Tibial nerve (tissue), 4 donors: ENCODE measurements at regions not wholly inside any gene's neighbourhood (a gene's known extent, or its start where the extent isn't known, plus 50 kb on each side); places are given as distances from the start of the nearest gene placed in this dataset.

Experiments
- DNase-seq, 2 donors: peaks; one replicate each; pipeline ENCODE4 v3.0.0-alpha.2; 2019; ENCODE audit warnings: low spot score in 2 of 2
- H3K27ac ChIP-seq, 4 donors: fragments of 200-600 bp; sonication (generic) in 3 of 4; one replicate each; pipeline ENCODE4 v1.5.1; 2017 to 2019; ENCODE audit warnings: mild to moderate bottlenecking in 1 of 4
- H3K27me3 ChIP-seq, 2 donors: fragments of 200-600 bp; sonication (generic) in 1 of 2; one replicate each; pipeline versions ENCODE4 v1.5.1 to v1.6.0; 2017 to 2019
- H3K36me3 ChIP-seq, 3 donors: fragments of 200-600 bp; sonication (generic); one replicate each; pipeline ENCODE4 v1.5.1; 2018 to 2019
- H3K4me1 ChIP-seq, 4 donors: fragments of 200-600 bp; sonication (generic) in 3 of 4; one replicate each; pipeline ENCODE4 v1.5.1; 2017 to 2019
- H3K4me3 ChIP-seq, 4 donors: fragments of 200-600 bp; sonication (generic) in 3 of 4; one replicate each; pipeline ENCODE4 v1.5.1; 2017 to 2019; ENCODE audit warnings: mild to moderate bottlenecking in 1 of 4, moderate library complexity in 1 of 4
- H3K9me3 ChIP-seq, 4 donors: fragments of 200-600 bp; sonication (generic) in 3 of 4; one replicate each; pipeline ENCODE4 v1.5.1; 2017 to 2019
- CTCF ChIP-seq, 5 experiments: fragments of 200-600 bp in 3 of 5; fragments of 450-650 bp in 2 of 5; sonication (generic) in 3 of 5; IDR thresholded peaks; one replicate each; pipeline ENCODE4 v1.5.1; 2016 to 2019; ENCODE audit warnings: antibody characterized with exemption in 5 of 5, mild to moderate bottlenecking in 3 of 5, moderate library complexity in 2 of 5
- EP300 ChIP-seq, 2 donors: sonication (generic); formaldehyde crosslinking; IDR thresholded peaks; one replicate each; pipeline ENCODE4 v1.6.1; 2017; ENCODE audit warnings: antibody characterized with exemption in 2 of 2, mild to moderate bottlenecking in 1 of 2
- POLR2A ChIP-seq, 2 donors: fragments of 450-650 bp; IDR thresholded peaks; one replicate each; pipeline ENCODE4 v1.6.1; 2017; ENCODE audit warnings: antibody characterized with exemption in 2 of 2, mild to moderate bottlenecking in 2 of 2, moderate library complexity in 2 of 2
- WGBS, 2 donors: methylation state at CpG; one replicate each; pipeline ENCODE4 v1.1.5; 2018; 5-methylcytosine and 5-hydroxymethylcytosine counted together

- Histone ChIP-seq H3K36me3 (no peaks in the 10 kb centered on the region), H3K4me1 (peaks cover 0 to 40% (median 5%) of the 10 kb centered on the region in 4 donors), H3K9me3 (no peaks in the 10 kb centered on the region), H3K27ac (no peak overlapping the region), H3K27me3 (no peaks in the 10 kb centered on the region), H3K4me3 (no peak overlapping the region)
- DNase-seq = no peak
- TF ChIP-seq POLR2A (IDR thresholded peaks at IDR 0.05) (no peak), CTCF (IDR thresholded peaks at IDR 0.05) (no peak), EP300 (IDR thresholded peaks at IDR 0.05) (no peak)
- WGBS, 2 donors = 69 to 85% methylated on average over 8 of the region's 8 CpGs
Measured at GRCh38 chr5:143713047-143714003, 98.6 kb upstream of the HMHB1 start.

- DNase-seq = no peak
- Histone ChIP-seq H3K4me3 (no peak overlapping the region), H3K9me3 (no peaks in the 10 kb centered on the region), H3K27me3 (no peaks in the 10 kb centered on the region), H3K36me3 (no peaks in the 10 kb centered on the region), H3K4me1 (peaks cover 0 to 26% (median 5%) of the 10 kb centered on the region in 4 donors), H3K27ac (no peak overlapping the region)
- TF ChIP-seq CTCF (IDR thresholded peaks at IDR 0.05) = no peak
- TF ChIP-seq EP300 (IDR thresholded peaks at IDR 0.05) = no peak
- no peak for TF ChIP-seq POLR2A (IDR thresholded peaks at IDR 0.05)
- 100% methylated on average over 2 of the region's 2 CpGs for WGBS, 2 donors
Measured at GRCh38 chr5:143708672-143709071, 103.3 kb upstream of the HMHB1 start.

- TF ChIP-seq EP300 (IDR thresholded peaks at IDR 0.05) = peak in 1 of 2 donors; percentile 25
- TF ChIP-seq POLR2A (IDR thresholded peaks at IDR 0.05) = no peak
- no peak for TF ChIP-seq CTCF (IDR thresholded peaks at IDR 0.05)
- Histone ChIP-seq H3K27me3 (no peaks in the 10 kb centered on the region), H3K4me1 (peaks cover 0 to 17% (median 5%) of the 10 kb centered on the region in 4 donors), H3K4me3 (no peak overlapping the region), H3K27ac (no peak overlapping the region), H3K36me3 (no peaks in the 10 kb centered on the region), H3K9me3 (no peaks in the 10 kb centered on the region)
- no peak for DNase-seq
- 17 to 38% methylated on average over 1 of the region's 1 CpG for WGBS, 2 donors
Measured at GRCh38 chr5:143707806-143708205, 104.2 kb upstream of the HMHB1 start.

- H3K36me3 ChIP-seq = no peaks in the 10 kb centered on the region
- no peak for TF ChIP-seq CTCF (IDR thresholded peaks at IDR 0.05)
- TF ChIP-seq POLR2A (IDR thresholded peaks at IDR 0.05) = no peak
- TF ChIP-seq EP300 (IDR thresholded peaks at IDR 0.05) = peak in 1 of 2 donors; percentile 28
- no peaks in the 10 kb centered on the region for H3K9me3 ChIP-seq
- H3K27me3 ChIP-seq = no peaks in the 10 kb centered on the region
- DNase-seq = no peak
- H3K4me3 ChIP-seq = no peak overlapping the region
- H3K27ac ChIP-seq = peak overlapping the region in 2 of 4 donors; percentile 8 to 33
- H3K4me1 ChIP-seq = peaks cover 0 to 17% (median under 1%) of the 10 kb centered on the region in 4 donors
Measured at GRCh38 chr5:143705381-143705780, 106.6 kb upstream of the HMHB1 start.

- H3K9me3 ChIP-seq = no peaks in the 10 kb centered on the region
- no peak overlapping the region for H3K27ac ChIP-seq
- DNase-seq = no peak
- H3K4me1 ChIP-seq = peaks cover 0 to 11% (median 0%) of the 10 kb centered on the region in 4 donors
- no peak for TF ChIP-seq POLR2A (IDR thresholded peaks at IDR 0.05)
- no peak for TF ChIP-seq EP300 (IDR thresholded peaks at IDR 0.05)
- TF ChIP-seq CTCF (IDR thresholded peaks at IDR 0.05) = no peak
- 89 to 95% methylated on average over 5 of the region's 5 CpGs for WGBS, 2 donors
- H3K36me3 ChIP-seq = no peaks in the 10 kb centered on the region
- no peak overlapping the region for H3K4me3 ChIP-seq
- no peaks in the 10 kb centered on the region for H3K27me3 ChIP-seq
Measured at GRCh38 chr5:143703659-143704058, 108.3 kb upstream of the HMHB1 start.
